Activated CD4-positive, alpha-beta T cell treated with anti-CD3 and anti-CD28 coated beads, Interleukin-2, Interleukin-4, amounts not matched to agents 100 ng/mL and 50 ng/mL, durations not matched to agents 16 hours and 8 hours (primary cell): ENCODE measurements at regions not wholly inside any gene's neighbourhood (a gene's known extent, or its start where the extent isn't known, plus 50 kb on each side); places are given as distances from the start of the nearest gene placed in this dataset.
"Not testable (repeated sequence)": the region's sequence is repeated elsewhere in the genome, so short reads cannot be mapped to it uniquely, and the experiment has no call there.

Experiments used
- DNase-seq: peaks from one replicate; pipeline ENCODE4 v3.0.0-alpha.2; 2020; ENCODE audit warnings: low spot score

DNA sequence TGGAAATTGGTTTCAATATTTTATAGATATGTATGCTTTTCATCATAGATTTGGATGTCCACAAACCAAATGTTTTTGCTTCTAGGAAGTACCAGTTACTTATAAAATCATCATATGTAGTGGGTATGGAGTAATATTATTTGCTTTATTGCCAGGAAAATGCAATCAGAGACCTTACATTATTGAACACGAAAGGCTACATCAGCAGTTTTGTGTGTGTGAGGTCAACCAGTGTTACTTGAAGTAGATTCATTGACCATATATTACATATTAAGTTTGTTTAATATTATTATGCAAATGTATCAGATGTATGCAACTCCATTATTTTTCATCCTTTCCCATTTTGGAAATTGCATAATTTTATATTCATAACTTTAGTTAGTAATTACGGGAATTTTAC is 219.1 kb upstream of the MMADHC start:
- no peak for DNase-seq

DNA sequence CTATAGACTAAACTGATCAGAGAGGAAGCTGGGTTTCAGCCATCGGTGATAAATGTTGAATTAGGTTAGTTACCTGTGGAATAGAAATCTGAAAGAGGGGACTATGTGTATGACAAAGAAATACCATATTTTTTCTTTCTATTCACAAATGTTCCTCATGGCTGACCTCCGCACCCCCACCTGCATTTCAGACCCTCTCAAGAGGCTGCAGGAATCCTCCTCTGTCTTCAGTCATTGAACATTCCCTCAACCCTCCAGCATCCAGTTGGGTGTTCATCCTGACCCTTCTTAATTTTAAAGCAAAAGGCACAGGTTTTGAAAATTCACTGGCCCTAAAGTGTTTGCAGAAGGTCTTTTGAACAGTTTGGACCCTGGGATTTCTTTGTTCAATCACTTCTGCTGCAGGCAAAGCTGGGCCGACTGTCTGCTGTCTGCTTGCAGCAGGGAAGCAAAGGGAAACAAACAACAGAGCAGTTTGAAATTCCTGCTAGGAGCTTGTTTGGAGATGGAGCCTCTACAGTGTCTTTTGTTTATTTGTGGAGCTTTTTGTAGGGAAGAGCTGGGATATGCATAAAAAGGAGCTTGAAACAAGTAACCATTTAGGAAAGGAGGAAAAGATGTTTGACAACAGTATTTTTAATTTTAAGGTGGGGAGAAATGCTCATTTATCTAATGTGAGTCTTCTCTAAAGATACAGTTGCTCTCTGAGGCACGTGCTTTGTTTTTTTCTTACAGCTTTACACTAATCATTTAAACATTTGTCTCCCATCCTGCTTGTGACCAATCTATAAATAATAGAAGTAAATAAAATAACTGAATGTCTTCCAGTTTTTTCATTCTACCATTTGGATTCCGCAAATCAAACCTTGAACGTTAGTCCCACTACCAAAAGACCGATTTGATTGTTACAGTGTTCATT is 213.3 kb upstream of the MMADHC start:
- no peak for DNase-seq

- no peak for DNase-seq
Observed at GRCh38 chr2:149799013-149799705, 211.6 kb upstream of the MMADHC start.

- DNase-seq = no peak
Observed at GRCh38 chr2:149797030-149797429, 209.5 kb upstream of the MMADHC start.

DNA sequence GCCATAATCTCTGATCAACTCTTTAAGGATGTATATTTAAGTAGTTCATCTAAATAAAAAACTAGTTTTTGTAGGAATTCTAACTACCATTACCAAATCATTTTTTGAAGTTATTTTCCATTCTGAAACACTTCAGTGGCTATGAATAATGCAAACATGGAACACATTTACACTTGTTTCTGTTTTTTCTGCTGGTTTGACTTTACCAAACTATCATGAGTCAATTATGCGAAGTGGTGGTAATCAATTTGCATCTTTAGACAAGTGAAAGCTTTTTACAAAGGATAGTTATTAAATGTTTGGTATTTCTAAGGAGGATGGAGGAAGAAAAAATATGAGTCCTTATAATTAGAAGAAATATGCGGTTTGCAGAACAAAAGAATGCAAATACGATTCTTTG is 202.0 kb upstream of the MMADHC start:
- no peak for DNase-seq

- DNase-seq = no peak
Observed at GRCh38 chr2:149787206-149787605, 199.6 kb upstream of the MMADHC start.

DNA sequence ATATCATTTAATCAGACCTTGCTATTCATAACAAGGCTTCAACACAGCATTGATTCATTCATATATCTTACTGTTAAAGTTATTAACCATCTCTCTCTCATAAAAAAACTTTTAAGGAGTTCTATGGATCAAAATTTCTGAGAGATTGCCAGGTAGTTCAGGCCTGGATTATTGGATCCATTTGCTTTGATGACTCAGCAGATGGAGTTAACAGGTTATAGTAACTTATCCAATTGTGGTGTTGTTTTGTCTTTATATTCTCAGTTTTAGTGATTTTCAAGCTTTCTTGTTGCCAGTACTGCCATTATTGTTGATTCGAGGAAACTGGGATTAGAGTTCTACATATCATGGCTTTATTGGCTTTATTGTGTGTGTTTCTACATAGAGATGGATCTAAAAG is 195.7 kb upstream of the MMADHC start:
- no peak for DNase-seq

DNA sequence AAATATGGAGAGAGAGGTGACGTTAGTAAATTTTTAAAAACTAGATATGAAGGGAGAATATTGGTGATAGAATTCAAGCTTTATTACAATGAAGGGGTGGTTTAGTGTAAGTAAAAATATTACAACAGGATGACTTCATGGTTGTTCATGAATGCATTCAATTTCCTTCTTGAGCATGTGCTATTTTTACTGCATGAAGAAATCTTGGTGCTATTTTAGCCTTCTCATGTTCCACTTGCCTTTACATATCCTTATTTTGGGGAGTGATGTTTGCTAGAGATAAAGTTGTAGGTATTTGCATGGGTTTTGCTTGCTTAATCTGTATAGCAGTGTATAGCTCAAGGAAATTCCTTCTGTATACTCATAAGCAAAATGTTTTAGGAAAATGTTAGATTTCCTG is 195.0 kb upstream of the MMADHC start:
- DNase-seq = no peak

GRCh38 chr2:149781263-149781808 is 193.8 kb upstream of the MMADHC start:
- no peak for DNase-seq

DNA sequence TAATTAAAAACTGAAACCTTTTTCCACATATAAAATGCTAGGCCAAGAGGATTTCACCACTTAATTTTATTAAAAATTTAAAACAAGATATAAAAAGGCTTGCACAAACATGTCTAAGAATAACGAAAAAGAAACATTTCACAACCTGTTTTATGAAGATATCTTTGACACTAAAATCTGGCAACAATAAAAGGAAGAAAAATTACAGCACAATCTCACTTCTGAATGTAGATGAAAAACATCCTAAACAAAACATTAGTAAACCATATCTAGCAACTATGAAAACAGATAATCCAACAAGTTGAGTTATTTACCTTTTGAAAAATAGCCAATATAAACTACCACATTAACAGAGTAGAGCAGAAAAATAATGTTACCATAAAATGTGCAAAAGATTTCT is 185.4 kb upstream of the MMADHC start:
- DNase-seq = no peak

DNA sequence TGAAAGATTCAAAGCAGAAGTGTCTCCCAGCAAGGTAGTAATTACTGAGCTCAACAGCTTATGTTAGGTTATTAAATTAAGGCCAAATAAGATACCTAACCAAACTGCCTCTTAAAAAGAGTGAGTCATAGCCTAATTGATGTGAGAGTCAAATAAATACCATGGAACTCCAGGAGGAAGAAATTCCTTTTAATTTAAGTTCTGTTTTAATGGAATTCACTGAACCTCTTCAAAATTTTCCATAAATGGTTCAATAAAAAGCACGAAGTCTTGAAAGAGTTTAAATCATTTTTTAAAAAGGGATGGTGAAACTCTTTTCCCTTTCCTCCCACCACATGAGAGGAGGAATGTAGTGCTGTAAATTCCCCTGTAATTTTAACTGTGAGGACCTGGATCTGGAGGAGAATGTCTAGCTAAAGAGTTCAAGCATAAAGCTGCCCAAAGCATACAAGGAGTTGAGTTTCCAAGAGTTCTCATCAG is 180.8 kb upstream of the MMADHC start:
- no peak for DNase-seq

GRCh38 chr2:149767516-149767974 is 180.0 kb upstream of the MMADHC start:
- no peak for DNase-seq

- no peak for DNase-seq
Observed at GRCh38 chr2:149766339-149766738, 178.8 kb upstream of the MMADHC start.

- no peak for DNase-seq
Observed at GRCh38 chr2:149765636-149766035, 178.1 kb upstream of the MMADHC start.

GRCh38 chr2:149765003-149765402 is 177.4 kb upstream of the MMADHC start:
- no peak for DNase-seq

DNA sequence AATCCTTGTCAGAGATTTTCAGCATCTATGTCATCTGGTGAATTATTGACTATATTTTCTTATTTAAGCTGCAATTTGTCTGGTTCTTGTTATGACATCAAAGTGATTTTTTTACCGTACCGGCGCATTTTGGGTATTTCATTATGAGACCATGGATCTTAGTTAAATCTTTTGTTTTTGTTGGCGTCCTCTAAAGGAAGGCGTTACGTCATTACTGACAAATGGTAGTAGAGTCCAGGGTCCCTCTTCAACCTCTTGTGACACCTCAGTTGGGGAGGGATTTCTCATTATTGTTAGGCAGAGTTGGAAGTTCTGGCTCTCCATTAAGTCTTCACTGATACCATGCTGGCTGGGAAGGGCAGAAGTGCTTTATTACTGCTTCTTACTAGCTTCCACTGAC is 175.8 kb upstream of the MMADHC start:
- DNase-seq = no peak

- no peak for DNase-seq
Observed at GRCh38 chr2:149761611-149762010, 174.0 kb upstream of the MMADHC start.

DNA sequence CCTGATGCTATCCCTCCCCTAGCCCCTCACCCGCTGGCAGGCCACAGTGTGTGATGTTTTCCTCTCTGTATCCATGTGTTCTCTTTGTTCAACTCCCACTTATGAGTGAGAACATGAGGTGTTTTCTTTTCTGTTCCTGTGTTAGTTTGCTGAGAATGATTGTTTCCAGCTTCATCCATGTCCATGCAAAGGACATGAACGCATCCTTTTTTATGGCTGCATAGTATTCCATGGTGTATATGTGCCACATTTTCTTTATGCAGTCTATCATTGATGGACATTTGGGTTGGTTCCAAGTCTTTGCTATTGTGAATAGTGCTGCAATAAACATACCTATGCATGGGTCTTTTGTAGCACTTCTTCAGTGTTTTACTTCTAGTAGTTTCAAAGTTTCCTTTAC is 171.8 kb upstream of the MMADHC start:
- DNase-seq = not testable (repeated sequence)

DNA sequence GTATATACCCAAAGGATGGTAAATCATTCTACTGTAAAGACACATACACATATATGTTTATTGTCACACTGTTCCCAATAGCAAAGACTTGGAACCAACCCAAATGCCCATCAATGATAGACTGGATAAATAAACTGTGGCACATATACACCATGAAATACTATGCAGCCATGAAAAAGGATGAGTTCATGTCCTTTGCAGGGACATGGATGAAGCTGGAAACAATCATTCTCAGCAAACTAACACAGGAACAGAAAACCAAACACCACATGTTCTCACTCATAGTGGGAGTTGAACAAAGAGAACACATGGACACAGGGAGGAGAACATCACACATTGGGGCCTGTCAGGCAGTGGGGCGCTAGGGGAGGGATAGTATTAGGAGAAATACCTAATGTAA is 167.1 kb upstream of the MMADHC start:
- DNase-seq = not testable (repeated sequence)

DNA sequence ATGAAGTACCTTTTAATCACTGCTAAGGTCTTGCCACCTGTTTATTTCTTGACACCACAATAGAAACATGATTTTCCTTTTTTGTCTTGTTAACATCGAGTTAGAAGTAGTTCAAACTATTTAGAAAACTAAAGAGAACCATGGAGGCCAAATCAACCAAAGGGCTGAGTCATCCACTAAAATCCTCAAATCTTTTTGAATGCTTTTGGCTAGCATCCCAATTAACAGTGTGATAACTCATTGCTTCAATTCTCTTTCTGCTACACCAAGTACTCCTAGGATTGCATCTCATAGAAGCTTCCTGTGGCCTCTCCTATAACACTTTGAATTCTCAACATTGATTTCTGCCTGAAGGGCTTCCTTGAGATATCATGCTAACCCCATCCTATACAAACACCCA is 159.9 kb upstream of the MMADHC start:
- DNase-seq = no peak

- DNase-seq = no peak
Observed at GRCh38 chr2:149745396-149746230, 158.0 kb upstream of the MMADHC start.

DNA sequence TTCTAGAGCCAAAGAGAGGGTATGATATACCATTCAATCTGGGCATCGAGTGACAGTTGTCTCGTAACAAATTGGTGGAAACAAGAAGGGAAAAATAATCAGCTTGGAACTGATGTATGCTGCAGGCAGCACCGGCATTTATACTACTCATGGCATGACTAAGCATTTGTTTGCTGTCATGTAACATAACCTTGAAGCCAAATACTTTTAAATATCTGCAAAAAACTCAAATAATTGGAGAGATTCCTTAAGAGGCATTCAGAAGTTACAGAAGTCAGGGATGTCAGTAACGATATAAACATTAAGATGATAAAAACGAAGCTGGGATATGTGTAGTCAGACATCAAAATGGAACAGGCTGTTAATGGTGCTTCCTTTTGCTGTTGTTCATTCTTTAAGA is 157.3 kb upstream of the MMADHC start:
- DNase-seq = no peak
